Esophagus squamous epithelium (tissue), 5 donors: ENCODE measurements at regions not wholly inside any gene's neighbourhood (a gene's known extent, or its start where the extent isn't known, plus 50 kb on each side); places are given as distances from the start of the nearest gene placed in this dataset.

ENCODE experiments used
- DNase-seq: peaks from one replicate; lab custom pipeline; 2025; lab: John Stamatoyannopoulos, UW
- H3K27ac ChIP-seq, 4 donors: fragments of 200-600 bp; sonication (generic); one replicate each; pipeline ENCODE4 v1.5.1; 2016 to 2019; ENCODE audit warnings: mild to moderate bottlenecking in 1 of 4
- H3K27me3 ChIP-seq, 4 donors: fragments of 200-600 bp; sonication (generic); 1 replicate in 3 of 4; 2 replicates in 1 of 4; pipeline versions ENCODE4 v1.5.1 to v1.6.0; 2017 to 2021; ENCODE audit warnings: antibody characterized with exemption in 1 of 4
- H3K36me3 ChIP-seq, 3 donors: fragments of 200-600 bp; sonication (generic); one replicate each; pipeline ENCODE4 v1.5.1; 2016 to 2019
- H3K4me1 ChIP-seq, 3 donors: fragments of 200-600 bp; sonication (generic); one replicate each; pipeline ENCODE4 v1.5.1; 2017 to 2019
- H3K4me3 ChIP-seq, 4 donors: fragments of 200-600 bp; sonication (generic); 1 replicate in 3 of 4; 2 replicates in 1 of 4; pipeline ENCODE4 v1.5.1; 2016 to 2019; ENCODE audit warnings: mild to moderate bottlenecking in 2 of 4, moderate library complexity in 1 of 4
- H3K9me3 ChIP-seq, 3 donors: fragments of 200-600 bp; sonication (generic); one replicate each; pipeline ENCODE4 v1.5.1; 2016 to 2019
- POLR2A ChIP-seq, 4 donors: fragments of 450-650 bp; IDR thresholded peaks; one replicate each; pipeline ENCODE4 v1.6.1; 2017; ENCODE audit warnings: antibody characterized with exemption in 4 of 4, mild to moderate bottlenecking in 4 of 4, moderate library complexity in 3 of 4
- WGBS, 2 donors: methylation state at CpG; one replicate each; pipeline ENCODE4 v1.1.5; 2018; 5-methylcytosine and 5-hydroxymethylcytosine counted together
- intact Hi-C: fragments of 100-400 bp; cut with DNase I; formaldehyde crosslinking; loops from one replicate; pipeline ENCODE4 v1.15.0; 2022
- TF ChIP-seq, protein P1 (sequence below), 6 experiments: fragments of 450-650 bp in 4 of 6; fragments of 200-600 bp in 2 of 6; sonication (generic) in 2 of 6; IDR thresholded peaks; one replicate each; pipeline ENCODE4 v1.5.1; 2016 to 2019; ENCODE audit warnings: antibody characterized with exemption in 6 of 6, mild to moderate bottlenecking in 4 of 6, moderate library complexity in 4 of 6
- donor health status: DM: yes; HTN: yes; CAD: no.

- Histone ChIP-seq H3K4me1 (no peaks in the 10 kb centered on the region), H3K27me3 (peaks cover 0 to 55% (median 0%) of the 10 kb centered on the region in 4 donors), H3K9me3 (no peaks in the 10 kb centered on the region), H3K4me3 (no peak overlapping the region), H3K27ac (no peak overlapping the region), H3K36me3 (no peaks in the 10 kb centered on the region)
- DNase-seq = no peak
- whole genome bisulfite sequencing, 2 donors = 51% methylated on average over 2 of the region's 2 CpGs
- TF ChIP-seq, protein P1, sequence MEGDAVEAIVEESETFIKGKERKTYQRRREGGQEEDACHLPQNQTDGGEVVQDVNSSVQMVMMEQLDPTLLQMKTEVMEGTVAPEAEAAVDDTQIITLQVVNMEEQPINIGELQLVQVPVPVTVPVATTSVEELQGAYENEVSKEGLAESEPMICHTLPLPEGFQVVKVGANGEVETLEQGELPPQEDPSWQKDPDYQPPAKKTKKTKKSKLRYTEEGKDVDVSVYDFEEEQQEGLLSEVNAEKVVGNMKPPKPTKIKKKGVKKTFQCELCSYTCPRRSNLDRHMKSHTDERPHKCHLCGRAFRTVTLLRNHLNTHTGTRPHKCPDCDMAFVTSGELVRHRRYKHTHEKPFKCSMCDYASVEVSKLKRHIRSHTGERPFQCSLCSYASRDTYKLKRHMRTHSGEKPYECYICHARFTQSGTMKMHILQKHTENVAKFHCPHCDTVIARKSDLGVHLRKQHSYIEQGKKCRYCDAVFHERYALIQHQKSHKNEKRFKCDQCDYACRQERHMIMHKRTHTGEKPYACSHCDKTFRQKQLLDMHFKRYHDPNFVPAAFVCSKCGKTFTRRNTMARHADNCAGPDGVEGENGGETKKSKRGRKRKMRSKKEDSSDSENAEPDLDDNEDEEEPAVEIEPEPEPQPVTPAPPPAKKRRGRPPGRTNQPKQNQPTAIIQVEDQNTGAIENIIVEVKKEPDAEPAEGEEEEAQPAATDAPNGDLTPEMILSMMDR (IDR thresholded peaks at IDR 0.05) = no peak
- TF ChIP-seq POLR2A (IDR thresholded peaks at IDR 0.05) = no peak
- intact Hi-C loops = no loop called here
Observed at GRCh38 chr12:53860426-53861345, 77.9 kb upstream of the HOXC13 start.

GRCh38 chr12:53862206-53862605, 76.4 kb upstream of the HOXC13 start:
- H3K36me3 ChIP-seq = no peaks in the 10 kb centered on the region

GRCh38 chr12:53862831-53863230, 75.8 kb upstream of the HOXC13 start:
- H3K9me3 ChIP-seq = no peaks in the 10 kb centered on the region
- DNase-seq = no peak
- H3K27me3 ChIP-seq = peaks cover 0 to 54% (median 0%) of the 10 kb centered on the region in 4 donors
- H3K36me3 ChIP-seq = no peaks in the 10 kb centered on the region
- no peak for TF ChIP-seq POLR2A (IDR thresholded peaks at IDR 0.05)
- TF ChIP-seq, protein P1 (IDR thresholded peaks at IDR 0.05) = no peak
- WGBS, 2 donors = 22 to 58% methylated on average over 2 of the region's 2 CpGs
- no peaks in the 10 kb centered on the region for H3K4me1 ChIP-seq
- no peak overlapping the region for H3K27ac ChIP-seq
- H3K4me3 ChIP-seq = no peak overlapping the region
- intact Hi-C loops = no loop called here

More at GRCh38 chr12:53862206-53862605, 76.4 kb upstream of the HOXC13 start:
- no peak for TF ChIP-seq POLR2A (IDR thresholded peaks at IDR 0.05)
- TF ChIP-seq, protein P1 (IDR thresholded peaks at IDR 0.05) = no peak
- H3K4me3 ChIP-seq = no peak overlapping the region
- peaks cover 0 to 54% (median 0%) of the 10 kb centered on the region in 4 donors for H3K27me3 ChIP-seq
- H3K9me3 ChIP-seq = no peaks in the 10 kb centered on the region
- DNase-seq = no peak
- H3K27ac ChIP-seq = no peak overlapping the region
- no peaks in the 10 kb centered on the region for H3K4me1 ChIP-seq
- 50 to 57% methylated on average over 3 of the region's 3 CpGs for WGBS, 2 donors
- intact Hi-C loops = no loop called here

DNA sequence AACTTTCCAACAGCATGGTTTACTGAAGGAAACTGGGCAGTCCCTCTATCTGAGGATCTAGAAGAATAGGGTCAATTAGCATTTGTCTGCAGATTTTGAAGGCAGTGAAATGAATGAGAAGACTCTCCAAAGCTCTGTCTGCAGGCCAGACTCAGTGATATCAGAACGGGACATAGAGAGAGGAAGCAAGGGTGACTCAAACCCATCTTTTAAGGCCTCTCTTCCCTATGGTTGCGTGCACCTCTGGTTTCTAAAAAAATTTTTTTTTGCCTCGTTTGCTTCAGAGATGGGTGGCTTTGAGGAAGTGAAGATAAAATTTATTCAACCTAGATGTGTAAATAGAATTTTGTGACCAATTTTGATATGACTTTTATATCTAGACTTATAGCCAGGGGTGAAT, 71.9 kb upstream of the HOXC13 start:
- Histone ChIP-seq H3K4me3 (no peak overlapping the region), H3K36me3 (no peaks in the 10 kb centered on the region), H3K4me1 (no peaks in the 10 kb centered on the region), H3K27me3 (peaks cover 0 to 61% (median 0%) of the 10 kb centered on the region in 4 donors), H3K9me3 (no peaks in the 10 kb centered on the region), H3K27ac (no peak overlapping the region)
- TF ChIP-seq, protein P1 (IDR thresholded peaks at IDR 0.05) = no peak
- no peak for TF ChIP-seq POLR2A (IDR thresholded peaks at IDR 0.05)
- no peak for DNase-seq
- intact Hi-C loops = no loop called here
- WGBS, 2 donors = 62 to 73% methylated on average over 3 of the region's 3 CpGs
